HUES48 (cell line): ENCODE measurements at regions not wholly inside any gene's neighbourhood (a gene's known extent, or its start where the extent isn't known, plus 50 kb on each side); places are given as distances from the start of the nearest gene placed in this dataset.
"Not testable (repeated sequence)": the region's sequence is repeated elsewhere in the genome, so short reads cannot be mapped to it uniquely, and the experiment has no call there.

Experiments used
- H3K27ac ChIP-seq: one replicate; pipeline ENCODE4 v1.7.0; 2013; ENCODE audit warnings: low read depth, low read length, inconsistent platforms
- H3K27me3 ChIP-seq: 2 replicates; pipeline ENCODE4 v1.6.1; 2013; ENCODE audit warnings: mild to moderate bottlenecking, low read length; ENCODE audit not compliant: control insufficient read depth, insufficient read depth
- H3K36me3 ChIP-seq: 2 replicates; pipeline ENCODE4 v1.6.1; 2013; ENCODE audit warnings: low read length; ENCODE audit not compliant: control insufficient read depth, insufficient read depth
- H3K4me1 ChIP-seq: 2 replicates; pipeline ENCODE4 v1.6.1; 2013; ENCODE audit warnings: mild to moderate bottlenecking, low read length; ENCODE audit not compliant: control insufficient read depth, insufficient read depth
- H3K4me3 ChIP-seq: 2 replicates; pipeline ENCODE4 v1.5.1; 2013; ENCODE audit warnings: mild to moderate bottlenecking, low read depth, low read length
- H3K9ac ChIP-seq: 2 replicates; pipeline ENCODE4 v1.6.1; 2013; ENCODE audit warnings: mild to moderate bottlenecking, low read depth, low read length, moderate library complexity
- H3K9me3 ChIP-seq: 2 replicates; pipeline ENCODE4 v1.6.1; 2013; ENCODE audit warnings: low read length; ENCODE audit not compliant: control insufficient read depth, insufficient read depth

DNA sequence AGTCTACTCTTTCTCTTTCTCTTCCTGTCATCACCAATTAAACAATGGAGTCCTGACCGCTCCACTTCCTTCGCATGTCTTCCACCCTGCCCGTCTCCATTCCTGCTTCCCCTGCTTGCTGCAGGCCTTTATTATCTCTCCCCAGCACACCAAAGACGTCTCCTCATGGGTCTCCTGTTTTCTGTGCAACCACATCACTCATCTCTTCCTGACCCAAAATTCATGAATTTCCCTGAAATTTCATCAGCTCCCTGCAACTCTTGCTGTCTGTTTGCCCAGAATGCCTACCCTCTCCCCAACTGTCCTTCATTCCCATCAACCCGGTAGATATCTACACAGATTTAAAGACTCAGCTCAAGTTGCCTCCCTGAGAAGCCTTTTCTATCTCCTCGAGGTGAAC is 76.7 kb upstream of the ALOX12 start:
- H3K27ac ChIP-seq: no peak overlapping the region
- H3K4me1 ChIP-seq: no peaks in the 10 kb centered on the region
- no peaks in the 10 kb centered on the region for H3K36me3 ChIP-seq
- peaks cover 6% of the 10 kb centered on the region; the same call in 1 of the 2 replicates for H3K9me3 ChIP-seq
- H3K27me3 ChIP-seq: no peaks in the 10 kb centered on the region; the same call in none of the 2 replicates
- H3K9ac ChIP-seq: no peak overlapping the region
- no peak overlapping the region for H3K4me3 ChIP-seq

DNA sequence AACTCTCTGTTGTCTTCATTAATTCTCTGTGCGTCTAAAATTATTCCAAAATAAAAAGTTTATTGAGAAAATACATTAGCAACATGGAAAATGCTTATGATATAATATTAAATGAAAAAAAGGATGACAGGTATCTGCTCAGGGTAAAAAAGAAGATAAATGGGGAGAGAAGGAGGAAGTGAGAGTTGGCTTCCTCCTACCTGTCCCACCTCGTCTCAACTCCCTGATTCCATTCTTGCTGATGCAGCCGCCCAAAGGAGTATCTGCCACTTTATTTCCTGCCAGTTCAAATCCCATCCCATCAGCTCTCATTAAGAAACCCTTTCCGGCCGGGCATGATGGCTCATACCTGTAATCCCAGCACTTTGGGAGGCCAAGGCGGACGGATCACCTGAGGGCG is 72.5 kb upstream of the ALOX12 start:
- no peak overlapping the region for H3K4me3 ChIP-seq
- H3K27me3 ChIP-seq: no peaks in the 10 kb centered on the region; the same call in 1 of the 2 replicates
- H3K4me1 ChIP-seq: no peaks in the 10 kb centered on the region
- no peaks in the 10 kb centered on the region for H3K36me3 ChIP-seq
- no peak overlapping the region for H3K9ac ChIP-seq
- H3K9me3 ChIP-seq: peaks cover 5% of the 10 kb centered on the region; the same call in 1 of the 2 replicates
- no peak overlapping the region for H3K27ac ChIP-seq

DNA sequence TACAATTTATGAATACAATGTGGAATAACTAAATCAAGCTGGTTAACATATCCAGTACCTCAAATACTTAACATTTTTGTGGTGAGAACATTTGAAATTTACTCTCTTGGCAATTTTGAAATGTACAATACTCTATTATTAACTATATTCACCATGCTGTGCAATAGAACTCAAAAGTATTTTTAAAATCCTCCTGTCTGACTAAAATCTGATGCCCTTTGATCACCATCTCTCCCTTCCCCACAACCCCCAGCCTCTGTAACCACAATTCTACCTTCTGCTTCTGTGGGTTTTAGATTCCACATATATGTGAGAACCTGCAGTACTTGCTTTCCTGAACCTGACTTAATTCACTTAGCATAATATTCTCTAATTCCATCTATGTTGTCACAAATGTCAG is 71.6 kb upstream of the ALOX12 start:
- Histone ChIP-seq H3K4me3 (no peak overlapping the region), H3K9ac (no peak overlapping the region), H3K9me3 (peaks cover 10% of the 10 kb centered on the region; the same call in 1 of the 2 replicates), H3K4me1 (no peaks in the 10 kb centered on the region), H3K36me3 (no peaks in the 10 kb centered on the region), H3K27ac (no peak overlapping the region), H3K27me3 (no peaks in the 10 kb centered on the region)

DNA sequence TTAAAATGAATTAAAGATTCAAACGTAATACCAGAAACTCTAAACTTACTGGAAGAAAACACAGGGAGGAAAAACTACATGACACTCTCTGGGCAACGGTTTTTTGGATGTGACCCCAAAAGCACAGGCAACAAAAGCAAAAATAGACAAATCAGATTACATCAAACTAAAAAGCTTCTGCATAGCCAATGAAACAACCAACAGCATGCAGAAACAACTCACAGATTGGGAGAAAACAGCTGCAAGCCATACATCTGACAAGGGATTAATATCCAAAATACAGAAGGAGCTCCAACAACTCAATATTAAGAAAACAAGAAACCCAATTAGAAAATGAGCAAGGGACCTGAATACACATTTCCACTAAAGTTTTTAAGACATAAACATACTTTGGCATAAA is 69.2 kb upstream of the ALOX12 start:
- Histone ChIP-seq H3K4me3 (no peak overlapping the region), H3K4me1 (no peaks in the 10 kb centered on the region), H3K36me3 (no peaks in the 10 kb centered on the region), H3K27me3 (no peaks in the 10 kb centered on the region), H3K9ac (no peak overlapping the region), H3K9me3 (peaks cover 10% of the 10 kb centered on the region; the same call in 1 of the 2 replicates), H3K27ac (no peak overlapping the region)

DNA sequence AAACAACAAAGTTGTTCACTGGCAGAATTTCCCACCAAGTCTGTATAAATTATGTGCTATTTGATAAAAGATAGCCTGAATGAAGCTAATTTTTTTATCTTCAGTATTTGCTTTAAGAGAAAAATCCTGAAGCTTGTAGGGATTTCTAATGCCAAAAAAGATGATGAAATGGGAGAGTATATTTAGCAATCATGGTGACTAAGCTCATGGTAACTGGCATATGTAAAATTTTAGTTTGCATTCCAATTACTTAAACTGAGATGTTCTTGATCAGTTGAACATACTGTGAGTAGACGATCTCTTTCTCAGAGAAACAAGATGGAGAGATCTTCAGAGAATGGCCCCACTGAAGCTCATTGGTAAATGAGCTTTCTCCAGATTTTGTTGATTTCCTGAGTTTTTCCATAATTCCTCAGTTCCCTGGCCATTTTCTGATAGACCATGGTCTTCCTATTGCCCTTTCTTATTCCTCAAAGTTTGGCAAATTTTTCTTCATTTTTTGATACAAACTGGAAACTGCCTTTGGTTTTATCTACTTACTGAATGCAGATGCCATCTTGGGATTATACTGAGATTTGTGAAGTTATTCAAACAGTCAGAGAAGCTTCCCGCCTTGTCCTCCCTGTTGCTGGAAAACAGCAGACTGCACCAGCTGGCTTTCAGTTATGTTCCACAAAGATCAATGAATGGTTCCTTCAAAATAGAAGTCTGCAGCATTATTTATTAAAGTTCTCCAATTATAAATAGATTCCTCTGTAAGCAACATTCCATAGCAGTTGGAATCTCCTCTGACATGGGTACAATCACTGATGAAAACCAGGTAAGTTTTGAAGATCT is 68.3 kb upstream of the ALOX12 start:
- H3K9me3 ChIP-seq: peaks cover 11% of the 10 kb centered on the region; the same call in 1 of the 2 replicates
- H3K4me1 ChIP-seq: no peaks in the 10 kb centered on the region
- H3K4me3 ChIP-seq: no peak overlapping the region
- H3K27me3 ChIP-seq: no peaks in the 10 kb centered on the region
- no peak overlapping the region for H3K9ac ChIP-seq
- no peak overlapping the region for H3K27ac ChIP-seq
- H3K36me3 ChIP-seq: no peaks in the 10 kb centered on the region

DNA sequence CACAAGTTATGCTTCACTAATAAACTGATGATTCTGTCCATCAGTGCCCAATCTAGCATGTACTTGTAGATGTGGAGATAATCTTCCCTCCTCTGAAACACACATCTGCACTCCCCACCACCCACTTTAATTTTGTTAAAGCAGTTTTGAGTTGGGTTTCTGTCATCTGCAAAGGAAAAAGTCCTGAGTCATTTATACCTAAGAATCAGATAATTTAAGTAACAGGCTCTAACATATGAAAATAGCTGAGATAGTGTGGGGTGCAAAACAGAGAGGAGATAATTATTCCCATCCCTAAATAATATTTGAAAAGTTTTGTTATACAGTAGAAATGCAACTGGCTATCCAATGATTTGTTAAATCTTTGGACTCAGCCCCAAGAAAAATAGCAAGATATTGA is 67.7 kb upstream of the ALOX12 start:
- Histone ChIP-seq H3K4me1 (no peaks in the 10 kb centered on the region), H3K9ac (no peak overlapping the region), H3K27ac (no peak overlapping the region), H3K36me3 (no peaks in the 10 kb centered on the region), H3K9me3 (peaks cover 15% of the 10 kb centered on the region), H3K4me3 (no peak overlapping the region), H3K27me3 (no peaks in the 10 kb centered on the region)

DNA sequence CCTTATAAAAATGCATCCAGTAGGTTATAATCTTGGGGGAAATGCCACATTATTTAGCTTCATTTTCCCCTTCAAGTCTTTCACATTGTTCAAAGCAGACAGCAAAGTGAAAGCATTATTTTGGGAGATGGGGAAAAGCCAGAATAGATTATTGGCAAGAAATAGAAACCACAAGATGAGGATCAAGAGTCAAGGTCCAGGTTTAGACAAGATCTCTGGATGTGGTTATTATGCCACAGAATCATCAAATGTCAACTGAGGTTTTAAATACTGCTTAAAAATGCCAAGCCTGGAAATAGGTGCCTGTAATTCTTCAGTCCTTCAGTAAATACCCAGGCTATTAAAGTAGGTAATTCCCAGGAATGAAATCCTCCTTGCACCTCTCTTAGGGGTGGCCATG is 65.1 kb upstream of the ALOX12 start:
- H3K27me3 ChIP-seq: no peaks in the 10 kb centered on the region
- peaks cover 10% of the 10 kb centered on the region for H3K9me3 ChIP-seq
- no peak overlapping the region for H3K27ac ChIP-seq
- no peak overlapping the region for H3K9ac ChIP-seq
- no peaks in the 10 kb centered on the region for H3K4me1 ChIP-seq
- H3K36me3 ChIP-seq: no peaks in the 10 kb centered on the region
- no peak overlapping the region for H3K4me3 ChIP-seq

DNA sequence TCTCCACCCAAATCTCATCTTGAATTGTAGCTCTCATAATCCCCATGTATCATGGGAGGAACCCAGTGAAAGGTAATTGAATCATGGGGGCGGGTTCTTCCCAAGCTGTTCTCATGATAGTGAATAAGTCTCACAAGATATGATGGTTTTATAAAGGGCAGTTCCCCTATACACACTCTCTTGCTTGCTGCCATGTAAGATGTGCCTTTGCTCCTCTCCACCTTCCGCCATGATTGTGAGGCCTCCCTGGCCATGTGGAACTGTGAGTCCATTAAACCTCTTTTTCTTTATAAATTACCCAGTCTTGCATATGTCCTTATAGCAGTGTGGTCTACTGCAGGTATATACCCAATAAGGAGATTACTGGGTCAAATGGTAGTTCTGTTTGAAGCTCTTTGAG is 61.3 kb upstream of the ALOX12 start:
- not testable (repeated sequence) for H3K9ac ChIP-seq, H3K4me1 ChIP-seq, H3K27ac ChIP-seq, H3K4me3 ChIP-seq, H3K27me3 ChIP-seq, H3K9me3 ChIP-seq, H3K36me3 ChIP-seq

DNA sequence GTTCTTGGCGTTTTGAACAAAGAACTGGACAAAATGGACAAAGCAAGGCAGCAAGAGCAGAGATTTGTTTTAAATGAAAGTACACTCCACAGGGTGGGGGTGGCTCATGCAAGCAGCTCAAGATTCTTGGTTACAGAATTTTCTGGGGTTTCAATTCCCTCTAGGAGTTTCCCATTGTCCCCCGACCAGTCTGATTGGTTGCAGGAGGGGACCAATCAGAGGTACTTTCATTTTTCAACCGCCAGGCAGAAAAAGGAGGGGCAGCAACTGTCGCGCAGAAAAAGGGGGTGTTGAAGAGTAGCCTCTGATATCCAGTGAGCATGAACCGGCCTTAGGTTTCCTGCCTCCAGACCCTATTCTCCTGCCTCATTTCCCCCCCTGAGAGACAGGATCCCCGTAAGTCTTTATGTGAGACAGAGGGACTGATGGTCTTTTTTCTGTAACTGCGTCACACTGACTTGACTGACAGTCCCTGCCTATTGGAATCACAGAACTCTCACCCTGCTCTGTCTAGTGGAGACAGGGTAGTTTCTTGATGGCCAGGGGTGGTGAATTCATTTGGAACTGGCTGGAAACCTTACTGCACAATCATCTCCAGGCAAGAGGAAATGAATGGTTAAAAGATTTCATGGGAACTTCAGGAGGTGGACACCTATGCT is 59.4 kb upstream of the ALOX12 start:
- H3K36me3 ChIP-seq: no peaks in the 10 kb centered on the region
- no peak overlapping the region for H3K9ac ChIP-seq
- no peak overlapping the region for H3K27ac ChIP-seq
- H3K27me3 ChIP-seq: no peaks in the 10 kb centered on the region
- no peak overlapping the region; the same call in 1 of the 2 replicates for H3K4me3 ChIP-seq
- H3K9me3 ChIP-seq: peaks cover 5% of the 10 kb centered on the region
- no peaks in the 10 kb centered on the region for H3K4me1 ChIP-seq

DNA sequence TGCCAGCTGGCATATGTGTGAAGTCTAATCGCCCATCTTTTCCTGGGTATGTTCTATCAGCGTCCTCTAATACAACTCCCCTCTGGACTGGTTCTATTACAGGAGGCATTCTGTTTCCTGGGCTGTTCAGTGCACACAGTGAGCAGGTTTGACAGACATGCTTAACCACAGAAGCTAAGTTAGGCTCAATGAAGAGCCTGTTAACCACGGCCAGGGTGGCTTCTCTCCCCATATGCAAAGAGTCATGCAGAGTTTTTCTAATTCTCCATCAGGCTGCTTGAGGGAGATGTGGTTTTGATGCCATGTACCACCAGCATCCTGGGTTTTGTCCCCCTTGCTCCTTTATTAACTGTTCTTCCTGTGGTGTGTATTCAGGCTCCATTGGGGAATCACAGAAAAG is 57.2 kb upstream of the ALOX12 start:
- Histone ChIP-seq H3K36me3 (no peaks in the 10 kb centered on the region), H3K27ac (no peak overlapping the region), H3K4me3 (no peak overlapping the region), H3K27me3 (no peaks in the 10 kb centered on the region), H3K9me3 (no peaks in the 10 kb centered on the region; the same call in 1 of the 2 replicates), H3K9ac (no peak overlapping the region), H3K4me1 (no peaks in the 10 kb centered on the region)

DNA sequence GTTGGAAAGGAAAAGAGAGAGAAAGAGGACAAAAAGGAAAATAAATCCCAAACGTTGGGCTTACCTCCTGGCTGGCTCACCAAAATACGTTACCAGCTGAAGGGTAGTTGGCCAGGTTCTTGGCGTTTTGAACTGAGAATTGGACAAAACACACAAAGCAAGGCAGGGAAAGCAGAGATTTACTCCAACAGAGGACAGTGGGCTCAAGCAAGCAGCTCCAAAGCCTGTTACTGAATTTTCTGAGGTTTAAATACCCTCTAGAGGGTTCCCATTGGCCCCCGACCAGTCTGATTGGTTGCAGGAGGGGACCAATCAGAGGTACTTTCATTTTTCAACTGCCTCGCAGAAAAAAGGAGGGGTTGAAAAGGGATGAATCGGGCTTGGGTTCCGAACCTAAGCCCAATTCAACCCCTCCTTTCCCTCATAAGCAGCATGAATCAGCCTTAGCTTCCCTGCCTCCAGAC is 55.6 kb upstream of the ALOX12 start:
- no peaks in the 10 kb centered on the region for H3K4me1 ChIP-seq
- no peaks in the 10 kb centered on the region for H3K9me3 ChIP-seq
- H3K27me3 ChIP-seq: no peaks in the 10 kb centered on the region
- H3K9ac ChIP-seq: no peak overlapping the region
- no peak overlapping the region for H3K4me3 ChIP-seq
- no peaks in the 10 kb centered on the region for H3K36me3 ChIP-seq
- no peak overlapping the region for H3K27ac ChIP-seq
